K562 (cell line): ENCODE measurements at regions not wholly inside any gene's neighbourhood (a gene's known extent, or its start where the extent isn't known, plus 50 kb on each side); places are given as distances from the start of the nearest gene placed in this dataset.

Experiments used
- ATAC-seq: fragments of 200-7000 bp; cut with Tn5 transposase; 3 replicates; pipeline ENCODE4 v1.9.1; 2020; ENCODE audit warnings: moderate library complexity
- BruUV-seq: library from RNA; stranded (reverse); fragments of 400-500 nt; replicated peaks from 2 replicates; lab custom pipeline; 2021; lab: Mats Ljungman, UMichigan
- CTCF ChIA-PET: fragments of 300-600 bp; formaldehyde crosslinking; extraction: SDS; loops from one replicate; lab custom pipeline; 2021; ENCODE audit warnings: low intra/inter-chr PET ratio; lab: Yijun Ruan, JAX
- POLR2A ChIA-PET: fragments of 300-600, 350-650 bp; sonication (Branson Sonifier 250); formaldehyde crosslinking; extraction: SDS; loops from one replicate; lab custom pipeline; 2021; ENCODE audit warnings: antibody characterized with exemption, inconsistent platforms; lab: Yijun Ruan, JAX
- DNase-seq, 4 experiments: peaks; one replicate each; pipeline versions ENCODE4 v3.0.0 to v3.0.0-alpha.2; 2011 to 2018; ENCODE audit warnings: low spot score in 3 of 4, mixed read lengths in 3 of 4; ENCODE audit errors: extremely low read depth in 1 of 4
- FAIRE-seq: peaks from 2 replicates; lab custom pipeline; 2011; peaks lifted over from hg19 to GRCh38; lab: Jason Lieb, UNC
- H2AFZ ChIP-seq: 2 replicates; pipeline ENCODE4 v1.6.0; 2011; ENCODE audit warnings: low read depth, low read length, control low read depth, inconsistent platforms
- H3K27ac ChIP-seq: fragments of 200-600 bp; 3 replicates; pipeline ENCODE4 v1.8.0; 2011; ENCODE audit warnings: low read depth, mild to moderate bottlenecking, control low read depth, inconsistent platforms, low read length, moderate library complexity, mixed read lengths; ENCODE audit errors: extremely low read depth
- H3K27me3 ChIP-seq, 2 experiments: fragments of 300-600 bp in 1 of 2; 2 replicates in 1 of 2; 3 replicates in 1 of 2; pipeline versions ENCODE4 v1.6.0 to v1.8.0; 2011; ENCODE audit warnings: inconsistent platforms in 2 of 2, low read length in 2 of 2, mild to moderate bottlenecking in 1 of 2, mixed read lengths in 1 of 2, moderate library complexity in 1 of 2; ENCODE audit not compliant: control insufficient read depth in 2 of 2, insufficient read depth in 2 of 2
- H3K36me3 ChIP-seq: fragments of 300-600 bp; 3 replicates; pipeline ENCODE4 v1.8.0; 2011; ENCODE audit warnings: mild to moderate bottlenecking, low read length, inconsistent platforms; ENCODE audit not compliant: control insufficient read depth, insufficient read depth
- H3K4me1 ChIP-seq, 2 experiments: fragments of 200-600 bp in 1 of 2; replicated peaks in 1 of 2; 2 replicates in 1 of 2; 3 replicates in 1 of 2; pipeline versions ENCODE4 v1.5.1 to v1.8.0; 2011; ENCODE audit warnings: inconsistent platforms in 2 of 2, low read length in 2 of 2, mild to moderate bottlenecking in 1 of 2, mixed read lengths in 1 of 2, moderate library complexity in 1 of 2; ENCODE audit not compliant: control insufficient read depth in 2 of 2, insufficient read depth in 2 of 2
- H3K4me2 ChIP-seq: 2 replicates; pipeline ENCODE4 v1.6.1; 2011; ENCODE audit warnings: low read length, control low read depth, inconsistent platforms, mixed read lengths; ENCODE audit not compliant: insufficient read depth
- H3K4me3 ChIP-seq: fragments of 200-600 bp; sonication (generic), shearing (Covaris generic); 2 replicates; pipeline ENCODE4 v1.5.1; 2016; ENCODE audit warnings: control low read depth, inconsistent platforms
- H3K79me2 ChIP-seq: fragments of 200-600 bp; 3 replicates; pipeline ENCODE4 v1.8.0; 2011; ENCODE audit warnings: low read length, inconsistent platforms; ENCODE audit not compliant: control insufficient read depth, insufficient read depth
- H3K9ac ChIP-seq, 2 experiments: 2 replicates each; pipeline versions ENCODE4 v1.6.0 to v1.6.1; 2011; ENCODE audit warnings: low read depth in 2 of 2, low read length in 2 of 2, control low read depth in 1 of 2, inconsistent platforms in 1 of 2, mild to moderate bottlenecking in 1 of 2, mixed read lengths in 1 of 2; ENCODE audit not compliant: insufficient read depth in 1 of 2
- H3K9me1 ChIP-seq: one replicate; pipeline ENCODE4 v1.6.0; 2011; ENCODE audit warnings: inconsistent platforms, mild to moderate bottlenecking, low read length, moderate library complexity; ENCODE audit not compliant: control insufficient read depth, insufficient read depth
- H3K9me3 ChIP-seq: replicated peaks from 2 replicates; pipeline ENCODE4 v1.5.1; 2011; ENCODE audit warnings: low read depth, low read length, inconsistent platforms; ENCODE audit not compliant: control insufficient read depth, insufficient read depth
- H4K20me1 ChIP-seq: replicated peaks from 2 replicates; pipeline ENCODE4 v1.6.1; 2011; ENCODE audit warnings: low read length, inconsistent platforms, mixed read lengths; ENCODE audit not compliant: control insufficient read depth, insufficient read depth
- ATF4 ChIP-seq: fragments of 450-650 bp; formaldehyde crosslinking; IDR thresholded peaks from 2 replicates; pipeline ENCODE4 v1.4.0; 2022; ENCODE audit warnings: mild to moderate bottlenecking, moderate library complexity
- CREBBP ChIP-seq: IDR thresholded peaks from one replicate; pipeline ENCODE4 v1.6.1; 2012; ENCODE audit warnings: low read depth, mild to moderate bottlenecking, control low read depth, inconsistent platforms, low read length
- HEY1 ChIP-seq: fragments of 250-450 bp; sonication (Bioruptor Pico); IDR thresholded peaks from 2 replicates; pipeline ENCODE4 v1.5.0; 2020; ENCODE audit warnings: mild to moderate bottlenecking, moderate library complexity, borderline replicate concordance
- KLF6 ChIP-seq: fragments of 250-450 bp; sonication (Bioruptor Pico); IDR thresholded peaks from 2 replicates; pipeline ENCODE4 v1.4.0; 2020; ENCODE audit warnings: mild to moderate bottlenecking, moderate library complexity, borderline replicate concordance
- LEF1 ChIP-seq: fragments of 450-650 bp; IDR thresholded peaks from 2 replicates; pipeline ENCODE4 v1.6.1; 2016; ENCODE audit warnings: mild to moderate bottlenecking
- MTF1 ChIP-seq: fragments of 250-450 bp; sonication (Bioruptor Pico); IDR thresholded peaks from 2 replicates; pipeline ENCODE4 v1.9.0; 2021; ENCODE audit warnings: moderate library complexity, mild to moderate bottlenecking, inconsistent platforms, borderline replicate concordance
- PHB ChIP-seq: fragments of 250-450 bp; sonication (Bioruptor Pico); IDR thresholded peaks from 2 replicates; pipeline ENCODE4 v1.5.0; 2021
- RB1 ChIP-seq: fragments of 450-650 bp; IDR thresholded peaks from 2 replicates; pipeline ENCODE4 v1.6.1; 2017; ENCODE audit warnings: low read depth, mild to moderate bottlenecking
- RBBP5 ChIP-seq: fragments of 200-600 bp; sonication (generic); IDR thresholded peaks from 2 replicates; pipeline ENCODE4 v1.6.1; 2012; ENCODE audit warnings: borderline replicate concordance, mild to moderate bottlenecking, low read length, control low read depth, inconsistent platforms; ENCODE audit not compliant: insufficient read depth, poor library complexity, severe bottlenecking
- SP2 ChIP-seq: IDR thresholded peaks from 2 replicates; pipeline ENCODE4 v1.6.1; 2011; ENCODE audit warnings: mild to moderate bottlenecking, low read depth, low read length, moderate library complexity; ENCODE audit not compliant: poor library complexity, severe bottlenecking; ENCODE audit errors: extremely low read depth
- THRAP3 ChIP-seq: fragments of 450-650 bp; IDR thresholded peaks from 2 replicates; pipeline ENCODE4 v1.6.1; 2016; ENCODE audit warnings: mild to moderate bottlenecking, inconsistent platforms, borderline replicate concordance
- TOE1 ChIP-seq, 2 experiments: fragments of 450-650 bp in 1 of 2; sonication (generic) in 1 of 2; formaldehyde crosslinking in 1 of 2; IDR thresholded peaks; 2 replicates each; pipeline versions ENCODE4 v1.7.1 to v1.8.0; 2016 to 2022; ENCODE audit warnings: borderline replicate concordance in 2 of 2, mild to moderate bottlenecking in 2 of 2, antibody characterized with exemption in 1 of 2, inconsistent platforms in 1 of 2, low read depth in 1 of 2, missing genetic modification reagents in 1 of 2, moderate library complexity in 1 of 2
- XRCC4 ChIP-seq: IDR thresholded peaks from one replicate; pipeline ENCODE4 v1.6.1; 2011; ENCODE audit not compliant: insufficient read depth, insufficient read length; ENCODE audit errors: extremely low read depth
- ZNF668 ChIP-seq: fragments of 250-450 bp; sonication (Bioruptor Pico); IDR thresholded peaks from 2 replicates; pipeline ENCODE4 v1.8.0; 2022; ENCODE audit warnings: mild to moderate bottlenecking, inconsistent platforms
- WGBS: fragments of 100-300 bp; shearing (Covaris generic); methylation state at CpG from one replicate; pipeline ENCODE4 v1.1.6; 2016; ENCODE audit warnings: low coverage, mixed read lengths; ENCODE audit not compliant: insufficient coverage; ENCODE audit errors: missing lambda C conversion rate; 5-methylcytosine and 5-hydroxymethylcytosine counted together
- in situ Hi-C: fragments of 300-500 bp; cut with MboI; formaldehyde crosslinking; loops from 4 replicates; pipeline ENCODE4 v1.15.0; 2018; ENCODE audit warnings: inconsistent platforms, mixed read lengths
- intact Hi-C: fragments of 100-400 bp; cut with micrococcal nuclease; formaldehyde crosslinking; loops from 2 replicates; pipeline ENCODE4 v1.14.2; 2022
- TF ChIP-seq, protein P1 (sequence below): sonication (generic); formaldehyde crosslinking; IDR thresholded peaks from 2 replicates; pipeline ENCODE4 v1.5.0; 2020; ENCODE audit warnings: missing genetic modification reagents

DNA sequence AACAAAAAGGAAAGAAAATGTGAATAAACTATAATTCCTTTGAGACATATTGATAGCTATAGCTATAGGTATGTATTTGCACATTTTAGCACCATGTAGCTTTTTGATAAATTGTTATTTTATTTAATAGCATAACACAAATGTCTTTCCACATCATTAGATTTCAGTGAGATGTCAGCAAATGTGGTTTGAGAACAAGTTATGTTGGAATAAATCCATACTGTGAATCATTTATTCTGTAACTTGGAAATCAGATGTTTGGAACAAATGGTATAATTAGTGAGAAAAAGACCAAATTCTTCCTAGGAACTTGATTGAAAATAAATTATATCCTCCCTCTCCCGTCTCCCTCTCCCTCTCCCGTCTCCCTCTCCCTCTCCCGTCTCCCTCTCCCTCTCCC lies 62.8 kb downstream of the NABP1 start:
- H3K4me2 ChIP-seq = no peak overlapping the region
- no TSS peak for BruUV-seq
- H3K9ac ChIP-seq = no peak overlapping the region
- no CpG with 5 or more reads among the region's 3 CpGs for WGBS
- FAIRE-seq (no peak), ATAC-seq (no peak), DNase-seq (no peak)
- in situ Hi-C loops = no loop called here
- H3K4me1 ChIP-seq = no peaks in the 10 kb centered on the region; a peak in 2 of 5 replicates
- no peaks in the 10 kb centered on the region for H3K36me3 ChIP-seq
- intact Hi-C loops = no loop called here
- CTCF ChIA-PET = no interaction called here
- H4K20me1 ChIP-seq = no peaks in the 10 kb centered on the region
- H3K79me2 ChIP-seq = no peaks in the 10 kb centered on the region
- H3K4me3 ChIP-seq = no peak overlapping the region
- H3K9me3 ChIP-seq = no peaks in the 10 kb centered on the region
- H3K9me1 ChIP-seq = no peaks in the 10 kb centered on the region
- TF ChIP-seq LEF1 (no peak), CREBBP (no peak), RB1 (no peak), RBBP5 (no peak), KLF6 (no peak), MTF1 (CRISPR knock-in tag) (no peak), PHB (no peak), XRCC4 (no peak), ZNF668 (CRISPR knock-in tag) (no peak), ATF4 (no peak), HEY1 (no peak), TOE1 (IDR thresholded peaks at IDR 0.05; ENCODE audit: borderline replicate concordance) (no peak), TOE1 (CRISPR knock-in tag; IDR thresholded peaks at IDR 0.05; ENCODE audit: borderline replicate concordance, low read depth) (no peak), THRAP3 (no peak), SP2 (no peak)
- TF ChIP-seq, protein P1, sequence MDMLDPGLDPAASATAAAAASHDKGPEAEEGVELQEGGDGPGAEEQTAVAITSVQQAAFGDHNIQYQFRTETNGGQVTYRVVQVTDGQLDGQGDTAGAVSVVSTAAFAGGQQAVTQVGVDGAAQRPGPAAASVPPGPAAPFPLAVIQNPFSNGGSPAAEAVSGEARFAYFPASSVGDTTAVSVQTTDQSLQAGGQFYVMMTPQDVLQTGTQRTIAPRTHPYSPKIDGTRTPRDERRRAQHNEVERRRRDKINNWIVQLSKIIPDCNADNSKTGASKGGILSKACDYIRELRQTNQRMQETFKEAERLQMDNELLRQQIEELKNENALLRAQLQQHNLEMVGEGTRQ (CRISPR knock-in tag) = no peak
- POLR2A ChIA-PET = no interaction called here
- no peak overlapping the region for H2AFZ ChIP-seq
- no peaks in the 10 kb centered on the region for H3K27me3 ChIP-seq
- no peak overlapping the region for H3K27ac ChIP-seq
